HL-60 (cell line): ENCODE measurements at regions not wholly inside any gene's neighbourhood (a gene's known extent, or its start where the extent isn't known, plus 50 kb on each side); places are given as distances from the start of the nearest gene placed in this dataset.

ENCODE experiments used
- DNase-seq, 2 experiments: peaks; one replicate each; pipeline ENCODE4 v3.0.0-alpha.2; 2010 to 2020; ENCODE audit warnings: low read depth in 1 of 2, low spot score in 1 of 2
- H3K27ac ChIP-seq: fragments of 250-450 bp; sonication (Bioruptor Pico); replicated peaks from 2 replicates; pipeline ENCODE4 v1.5.1; 2020; ENCODE audit warnings: mild to moderate bottlenecking, moderate library complexity
- H3K27me3 ChIP-seq: fragments of 250-450 bp; sonication (Bioruptor Pico); 2 replicates; pipeline ENCODE4 v1.5.1; 2021; ENCODE audit warnings: mild to moderate bottlenecking, moderate library complexity; ENCODE audit not compliant: insufficient read depth, poor library complexity, severe bottlenecking
- H3K4me3 ChIP-seq: replicated peaks from 2 replicates; pipeline ENCODE4 v1.5.1; 2011; ENCODE audit warnings: mild to moderate bottlenecking, control low read depth, low read length; ENCODE audit not compliant: insufficient read depth
- GABPA ChIP-seq: IDR thresholded peaks from 2 replicates; pipeline ENCODE4 v1.6.1; 2012; ENCODE audit warnings: low read depth
- POLR2AphosphoS5 ChIP-seq: IDR thresholded peaks from 2 replicates; pipeline ENCODE4 v1.6.1; 2012; ENCODE audit warnings: low read depth
- SPI1 ChIP-seq: IDR thresholded peaks from 2 replicates; pipeline ENCODE4 v1.6.1; 2012; ENCODE audit warnings: low read depth, mild to moderate bottlenecking, borderline replicate concordance
- TF ChIP-seq, protein P1 (sequence below): IDR thresholded peaks from 2 replicates; pipeline ENCODE4 v1.6.1; 2012; ENCODE audit warnings: low read depth; ENCODE audit not compliant: insufficient replicate concordance
- TF ChIP-seq, protein P2 (sequence below): IDR thresholded peaks from one replicate; pipeline ENCODE4 v1.5.1; 2011; ENCODE audit warnings: low read length, control low read depth, inconsistent platforms; ENCODE audit not compliant: insufficient read depth

DNA sequence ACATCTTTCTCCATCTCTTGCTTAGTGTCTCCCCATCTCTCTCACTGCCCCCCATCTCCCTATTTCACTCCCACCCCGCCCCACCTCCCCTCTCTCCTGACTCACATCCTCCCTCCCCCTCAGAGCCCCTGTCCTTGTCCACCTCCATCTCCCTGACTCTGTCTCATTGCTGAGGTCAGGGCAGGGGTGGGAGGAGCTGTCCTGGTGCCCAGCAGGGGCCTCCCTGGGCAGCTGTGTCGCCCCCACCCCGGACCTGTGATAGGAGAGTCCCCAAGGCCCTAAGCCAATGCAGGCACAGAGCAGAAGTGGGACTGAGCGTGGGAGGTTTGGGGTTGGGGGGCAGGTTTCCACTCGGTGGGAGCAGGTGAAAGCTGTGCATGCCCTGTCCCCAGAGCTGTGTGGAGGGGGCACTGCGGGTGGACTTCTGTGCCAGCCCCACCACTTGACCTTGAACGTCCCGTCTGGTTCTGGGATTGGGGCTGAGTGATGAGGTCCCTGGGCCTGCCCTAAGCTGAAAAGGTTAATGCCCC lies 210.8 kb downstream of the TBC1D2B start:
- Histone ChIP-seq H3K4me3 (no peak overlapping the region), H3K27ac (no peak overlapping the region), H3K27me3 (no peaks in the 10 kb centered on the region)
- no peak for DNase-seq
- TF ChIP-seq, protein P1, sequence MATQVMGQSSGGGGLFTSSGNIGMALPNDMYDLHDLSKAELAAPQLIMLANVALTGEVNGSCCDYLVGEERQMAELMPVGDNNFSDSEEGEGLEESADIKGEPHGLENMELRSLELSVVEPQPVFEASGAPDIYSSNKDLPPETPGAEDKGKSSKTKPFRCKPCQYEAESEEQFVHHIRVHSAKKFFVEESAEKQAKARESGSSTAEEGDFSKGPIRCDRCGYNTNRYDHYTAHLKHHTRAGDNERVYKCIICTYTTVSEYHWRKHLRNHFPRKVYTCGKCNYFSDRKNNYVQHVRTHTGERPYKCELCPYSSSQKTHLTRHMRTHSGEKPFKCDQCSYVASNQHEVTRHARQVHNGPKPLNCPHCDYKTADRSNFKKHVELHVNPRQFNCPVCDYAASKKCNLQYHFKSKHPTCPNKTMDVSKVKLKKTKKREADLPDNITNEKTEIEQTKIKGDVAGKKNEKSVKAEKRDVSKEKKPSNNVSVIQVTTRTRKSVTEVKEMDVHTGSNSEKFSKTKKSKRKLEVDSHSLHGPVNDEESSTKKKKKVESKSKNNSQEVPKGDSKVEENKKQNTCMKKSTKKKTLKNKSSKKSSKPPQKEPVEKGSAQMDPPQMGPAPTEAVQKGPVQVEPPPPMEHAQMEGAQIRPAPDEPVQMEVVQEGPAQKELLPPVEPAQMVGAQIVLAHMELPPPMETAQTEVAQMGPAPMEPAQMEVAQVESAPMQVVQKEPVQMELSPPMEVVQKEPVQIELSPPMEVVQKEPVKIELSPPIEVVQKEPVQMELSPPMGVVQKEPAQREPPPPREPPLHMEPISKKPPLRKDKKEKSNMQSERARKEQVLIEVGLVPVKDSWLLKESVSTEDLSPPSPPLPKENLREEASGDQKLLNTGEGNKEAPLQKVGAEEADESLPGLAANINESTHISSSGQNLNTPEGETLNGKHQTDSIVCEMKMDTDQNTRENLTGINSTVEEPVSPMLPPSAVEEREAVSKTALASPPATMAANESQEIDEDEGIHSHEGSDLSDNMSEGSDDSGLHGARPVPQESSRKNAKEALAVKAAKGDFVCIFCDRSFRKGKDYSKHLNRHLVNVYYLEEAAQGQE, result no peak

DNA sequence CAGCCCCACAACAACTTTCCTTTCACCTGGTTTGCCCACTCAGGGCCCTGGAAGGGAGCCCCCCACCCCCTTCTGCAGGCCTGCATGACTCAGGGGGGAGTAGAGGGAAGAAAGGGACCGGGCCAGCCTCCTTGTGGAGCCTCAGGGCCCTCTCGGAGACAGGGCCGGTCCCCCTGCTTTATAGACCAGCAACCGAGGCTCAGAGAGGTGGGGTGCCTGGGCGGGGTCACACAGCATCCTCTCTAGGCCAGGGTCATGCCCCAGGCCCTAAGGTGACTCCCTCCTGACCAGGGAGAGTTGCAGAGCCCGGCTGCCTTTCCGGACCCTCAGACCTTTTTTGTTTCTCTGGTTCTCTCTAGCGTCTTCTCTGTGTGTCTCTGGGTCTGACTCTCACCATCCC lies 211.3 kb downstream of the TBC1D2B start:
- DNase-seq, result no peak
- Histone ChIP-seq H3K27me3 (no peaks in the 10 kb centered on the region), H3K27ac (no peak overlapping the region), H3K4me3 (no peak overlapping the region)
- no peak for TF ChIP-seq SPI1
- no peak for TF ChIP-seq POLR2AphosphoS5
- TF ChIP-seq GABPA, result no peak
- TF ChIP-seq, protein P2, sequence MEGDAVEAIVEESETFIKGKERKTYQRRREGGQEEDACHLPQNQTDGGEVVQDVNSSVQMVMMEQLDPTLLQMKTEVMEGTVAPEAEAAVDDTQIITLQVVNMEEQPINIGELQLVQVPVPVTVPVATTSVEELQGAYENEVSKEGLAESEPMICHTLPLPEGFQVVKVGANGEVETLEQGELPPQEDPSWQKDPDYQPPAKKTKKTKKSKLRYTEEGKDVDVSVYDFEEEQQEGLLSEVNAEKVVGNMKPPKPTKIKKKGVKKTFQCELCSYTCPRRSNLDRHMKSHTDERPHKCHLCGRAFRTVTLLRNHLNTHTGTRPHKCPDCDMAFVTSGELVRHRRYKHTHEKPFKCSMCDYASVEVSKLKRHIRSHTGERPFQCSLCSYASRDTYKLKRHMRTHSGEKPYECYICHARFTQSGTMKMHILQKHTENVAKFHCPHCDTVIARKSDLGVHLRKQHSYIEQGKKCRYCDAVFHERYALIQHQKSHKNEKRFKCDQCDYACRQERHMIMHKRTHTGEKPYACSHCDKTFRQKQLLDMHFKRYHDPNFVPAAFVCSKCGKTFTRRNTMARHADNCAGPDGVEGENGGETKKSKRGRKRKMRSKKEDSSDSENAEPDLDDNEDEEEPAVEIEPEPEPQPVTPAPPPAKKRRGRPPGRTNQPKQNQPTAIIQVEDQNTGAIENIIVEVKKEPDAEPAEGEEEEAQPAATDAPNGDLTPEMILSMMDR, result no peak
- TF ChIP-seq, protein P1, result no peak

DNA sequence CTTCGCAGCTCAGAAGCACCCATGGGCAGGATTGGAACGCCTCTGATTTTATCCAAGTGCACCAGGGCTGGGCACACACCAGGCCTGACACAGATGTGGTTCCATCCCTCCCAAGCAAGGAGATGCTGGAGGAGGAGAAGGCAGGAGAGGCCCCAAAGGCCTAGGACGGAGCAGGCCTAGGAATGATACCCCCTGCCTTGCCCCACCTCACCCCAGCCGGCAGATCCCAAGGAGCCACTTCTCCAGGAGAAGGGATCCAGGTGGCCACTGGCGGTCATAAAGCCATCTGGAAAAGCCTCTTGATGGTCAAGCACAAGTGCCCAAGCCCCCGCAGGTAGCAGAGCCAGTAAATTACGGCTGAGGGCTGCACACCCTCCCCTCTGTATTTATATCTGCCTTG lies 211.8 kb downstream of the TBC1D2B start:
- Histone ChIP-seq H3K27ac (no peak overlapping the region), H3K27me3 (no peaks in the 10 kb centered on the region), H3K4me3 (no peak overlapping the region)
- DNase-seq, result no peak
- TF ChIP-seq, protein P2, result no peak
- TF ChIP-seq, protein P1, result no peak
- TF ChIP-seq GABPA, result no peak
